ENCODE measurements at regions not wholly inside any gene's neighbourhood (a gene's known extent, or its start where the extent isn't known, plus 50 kb on each side); places are given as distances from the start of the nearest gene placed in this dataset.

DNA sequence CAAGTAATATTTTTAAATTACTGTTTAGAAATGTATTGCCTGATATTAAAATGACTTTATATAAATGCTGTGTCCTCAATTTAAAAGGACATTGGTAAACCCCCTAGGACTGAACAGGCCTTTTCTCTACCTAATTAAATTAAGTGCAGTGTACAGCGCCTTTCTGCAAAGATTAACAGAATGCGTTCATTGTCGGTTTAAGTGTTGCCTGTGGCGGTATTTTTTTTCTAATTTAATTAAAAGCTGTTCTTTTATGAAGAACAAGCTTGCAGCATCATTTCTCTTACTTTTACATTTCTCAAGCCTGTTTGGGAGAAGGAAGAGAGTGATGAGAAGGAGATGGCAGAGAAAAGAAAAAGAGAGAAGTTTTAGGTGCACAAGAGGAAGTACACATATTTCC lies 344.9 kb downstream of the CPS1 start:
- Mint-ChIP-seq H3K4me1 (no peaks in the 10 kb centered on the region), H3K36me3 (ENCODE audit: low read depth) (no peaks in the 10 kb centered on the region), H3K27me3 (ENCODE audit: insufficient read depth, low read depth, poor library complexity) (no peaks in the 10 kb centered on the region), H3K9me3 (no peaks in the 10 kb centered on the region), H3K27ac (no peak overlapping the region), H3K4me3 (no peak overlapping the region)
- H3K79me2 ChIP-seq (replicated peaks; ENCODE audit: insufficient read depth), result no peaks in the 10 kb centered on the region
- no peak overlapping the region for H3K4me3 ChIP-seq
- no peak for ATAC-seq
- H3K27me3 ChIP-seq (ENCODE audit: insufficient read depth), result no peaks in the 10 kb centered on the region
- DNase-seq (ENCODE audit: low spot score), result no peak
- H2AFZ ChIP-seq, result no peak overlapping the region
- no peak overlapping the region for H3K27ac ChIP-seq (ENCODE audit: low read depth)
- H4K20me1 ChIP-seq (replicated peaks; ENCODE audit: insufficient read depth), result no peaks in the 10 kb centered on the region
- no peak overlapping the region for H3K4me2 ChIP-seq
- H3K9me2 ChIP-seq (ENCODE audit: insufficient read depth), result no peaks in the 10 kb centered on the region
- H3F3A ChIP-seq (replicated peaks; ENCODE audit: low read depth), result no peaks in the 10 kb centered on the region
- no peaks in the 10 kb centered on the region for H3K4me1 ChIP-seq (ENCODE audit: insufficient read depth)
- no peak for TF ChIP-seq POLR2AphosphoS5 (IDR thresholded peaks at IDR 0.05; ENCODE audit: low read depth)
- TF ChIP-seq EZH2phosphoT487 (IDR thresholded peaks at IDR 0.05; ENCODE audit: unreplicated experiment), result no peak
- TF ChIP-seq JUNB (IDR thresholded peaks at IDR 0.05; ENCODE audit: unreplicated experiment), result no peak
- TF ChIP-seq, protein P1, sequence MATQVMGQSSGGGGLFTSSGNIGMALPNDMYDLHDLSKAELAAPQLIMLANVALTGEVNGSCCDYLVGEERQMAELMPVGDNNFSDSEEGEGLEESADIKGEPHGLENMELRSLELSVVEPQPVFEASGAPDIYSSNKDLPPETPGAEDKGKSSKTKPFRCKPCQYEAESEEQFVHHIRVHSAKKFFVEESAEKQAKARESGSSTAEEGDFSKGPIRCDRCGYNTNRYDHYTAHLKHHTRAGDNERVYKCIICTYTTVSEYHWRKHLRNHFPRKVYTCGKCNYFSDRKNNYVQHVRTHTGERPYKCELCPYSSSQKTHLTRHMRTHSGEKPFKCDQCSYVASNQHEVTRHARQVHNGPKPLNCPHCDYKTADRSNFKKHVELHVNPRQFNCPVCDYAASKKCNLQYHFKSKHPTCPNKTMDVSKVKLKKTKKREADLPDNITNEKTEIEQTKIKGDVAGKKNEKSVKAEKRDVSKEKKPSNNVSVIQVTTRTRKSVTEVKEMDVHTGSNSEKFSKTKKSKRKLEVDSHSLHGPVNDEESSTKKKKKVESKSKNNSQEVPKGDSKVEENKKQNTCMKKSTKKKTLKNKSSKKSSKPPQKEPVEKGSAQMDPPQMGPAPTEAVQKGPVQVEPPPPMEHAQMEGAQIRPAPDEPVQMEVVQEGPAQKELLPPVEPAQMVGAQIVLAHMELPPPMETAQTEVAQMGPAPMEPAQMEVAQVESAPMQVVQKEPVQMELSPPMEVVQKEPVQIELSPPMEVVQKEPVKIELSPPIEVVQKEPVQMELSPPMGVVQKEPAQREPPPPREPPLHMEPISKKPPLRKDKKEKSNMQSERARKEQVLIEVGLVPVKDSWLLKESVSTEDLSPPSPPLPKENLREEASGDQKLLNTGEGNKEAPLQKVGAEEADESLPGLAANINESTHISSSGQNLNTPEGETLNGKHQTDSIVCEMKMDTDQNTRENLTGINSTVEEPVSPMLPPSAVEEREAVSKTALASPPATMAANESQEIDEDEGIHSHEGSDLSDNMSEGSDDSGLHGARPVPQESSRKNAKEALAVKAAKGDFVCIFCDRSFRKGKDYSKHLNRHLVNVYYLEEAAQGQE (IDR thresholded peaks at IDR 0.05; ENCODE audit: unreplicated experiment), result no peak
- TF ChIP-seq EZH2 (IDR thresholded peaks at IDR 0.05; ENCODE audit: low read depth, unreplicated experiment), result no peak
- TF ChIP-seq STAT1 (IDR thresholded peaks at IDR 0.05; ENCODE audit: unreplicated experiment), result no peak
- no peak for TF ChIP-seq CREB1 (CRISPR knock-in tag; IDR thresholded peaks at IDR 0.05; ENCODE audit: low read depth)
- no peak for TF ChIP-seq ETS1 (IDR thresholded peaks at IDR 0.05)
- no peak for TF ChIP-seq CTCF (conservative IDR thresholded peaks at IDR 0.05; ENCODE audit: low read depth in 2 of 2)
- TF ChIP-seq ZNF331 (CRISPR knock-in tag; IDR thresholded peaks at IDR 0.05; ENCODE audit: low read depth), result no peak
- no peak for TF ChIP-seq ZNF114 (CRISPR knock-in tag; IDR thresholded peaks at IDR 0.05)
- no peak for TF ChIP-seq NANOG (IDR thresholded peaks at IDR 0.05; ENCODE audit: borderline replicate concordance)
- no peaks in the 10 kb centered on the region for H3K36me3 ChIP-seq (ENCODE audit: insufficient read depth)

Data from GM23338 (cell line).